Fibroblast of lung (primary cell): ENCODE measurements at regions not wholly inside any gene's neighbourhood (a gene's known extent, or its start where the extent isn't known, plus 50 kb on each side); places are given as distances from the start of the nearest gene placed in this dataset.

Experiments used
- DNase-seq, 2 donors: peaks; one replicate each; pipeline versions ENCODE4 v3.0.0 to v3.0.0-alpha.2; 2010; ENCODE audit warnings: low read depth in 2 of 2
- H2AFZ ChIP-seq: 2 replicates; pipeline ENCODE4 v1.5.1; 2012; ENCODE audit warnings: low read length, control low read depth, inconsistent platforms
- H3K27ac ChIP-seq: 2 replicates; pipeline ENCODE4 v1.5.1; 2011; ENCODE audit warnings: low read length, control low read depth; ENCODE audit not compliant: insufficient read depth
- H3K27me3 ChIP-seq: 2 replicates; pipeline ENCODE4 v1.5.1; 2011; ENCODE audit warnings: mild to moderate bottlenecking, low read length; ENCODE audit not compliant: control insufficient read depth, insufficient read depth
- H3K36me3 ChIP-seq: 2 replicates; pipeline ENCODE4 v1.5.1; 2011; ENCODE audit warnings: low read length; ENCODE audit not compliant: control insufficient read depth, insufficient read depth
- H3K4me1 ChIP-seq: 2 replicates; pipeline ENCODE4 v1.5.1; 2011; ENCODE audit warnings: low read length; ENCODE audit not compliant: control insufficient read depth, insufficient read depth; ENCODE audit errors: extremely low read depth
- H3K4me2 ChIP-seq: 2 replicates; pipeline ENCODE4 v1.5.1; 2011; ENCODE audit warnings: low read length, control low read depth; ENCODE audit not compliant: insufficient read depth; ENCODE audit errors: extremely low read depth
- H3K4me3 ChIP-seq, 4 experiments: fragments of 200-600 bp in 1 of 4; sonication (generic) in 1 of 4; replicated peaks in 1 of 4; 2 replicates each; pipeline ENCODE4 v1.5.1; 2011 to 2016; ENCODE audit warnings: low read length in 4 of 4, low read depth in 3 of 4, mild to moderate bottlenecking in 3 of 4, control low read depth in 2 of 4, inconsistent platforms in 1 of 4, mixed read lengths in 1 of 4; ENCODE audit not compliant: insufficient read depth in 1 of 4; ENCODE audit errors: control extremely low read depth in 1 of 4
- H3K79me2 ChIP-seq: 2 replicates; pipeline ENCODE4 v1.5.1; 2012; ENCODE audit warnings: mild to moderate bottlenecking, low read length, inconsistent platforms; ENCODE audit not compliant: control insufficient read depth, insufficient read depth
- H3K9ac ChIP-seq: 2 replicates; pipeline ENCODE4 v1.5.1; 2011; ENCODE audit warnings: mild to moderate bottlenecking, low read length, control low read depth; ENCODE audit not compliant: insufficient read depth
- H3K9me3 ChIP-seq: 2 replicates; pipeline ENCODE4 v1.5.1; 2012; ENCODE audit warnings: low read depth, low read length; ENCODE audit not compliant: control insufficient read depth, insufficient read depth
- H4K20me1 ChIP-seq: 2 replicates; pipeline ENCODE4 v1.5.1; 2011; ENCODE audit warnings: low read length; ENCODE audit not compliant: control insufficient read depth, insufficient read depth; ENCODE audit errors: extremely low read depth
- CTCF ChIP-seq, 2 donors: IDR thresholded peaks in 1 of 2; conservative IDR thresholded peaks in 1 of 2; 1 replicate in 1 of 2; 2 replicates in 1 of 2; pipeline ENCODE4 v1.5.1; 2011 to 2012; ENCODE audit warnings: low read length in 2 of 2, control low read depth in 1 of 2, inconsistent platforms in 1 of 2, low read depth in 1 of 2, mild to moderate bottlenecking in 1 of 2
- EZH2 ChIP-seq: IDR thresholded peaks from 2 replicates; pipeline ENCODE4 v1.5.1; 2012; ENCODE audit warnings: low read length, control low read depth, mild to moderate bottlenecking; ENCODE audit errors: missing control alignments

- H2AFZ ChIP-seq: no peak overlapping the region
- H3K36me3 ChIP-seq: no peaks in the 10 kb centered on the region
- no peak overlapping the region for H3K4me3 ChIP-seq
- H3K27me3 ChIP-seq: no peaks in the 10 kb centered on the region
- no peaks in the 10 kb centered on the region for H3K4me1 ChIP-seq
- H4K20me1 ChIP-seq: no peaks in the 10 kb centered on the region
- DNase-seq: no peak
- H3K4me2 ChIP-seq: no peak overlapping the region
- TF ChIP-seq CTCF (conservative IDR thresholded peaks at IDR 0.05 in 1 of 2, IDR thresholded peaks at IDR 0.05 in 1 of 2; ENCODE audit: low read depth in 1 of 2, low read length in 2 of 2) (no peak), EZH2 (no peak)
- H3K9ac ChIP-seq: no peak overlapping the region
- no peaks in the 10 kb centered on the region for H3K9me3 ChIP-seq
- H3K27ac ChIP-seq: no peak overlapping the region
- no peaks in the 10 kb centered on the region for H3K79me2 ChIP-seq
Observed at GRCh38 chr3:25350725-25351114, 77.3 kb upstream of the RARB start.

- no peak for TF ChIP-seq EZH2
- no peak for TF ChIP-seq CTCF (conservative IDR thresholded peaks at IDR 0.05 in 1 of 2, IDR thresholded peaks at IDR 0.05 in 1 of 2; ENCODE audit: low read depth in 1 of 2, low read length in 2 of 2)
- Histone ChIP-seq H3K4me1 (no peaks in the 10 kb centered on the region), H2AFZ (no peak overlapping the region), H3K27ac (no peak overlapping the region), H4K20me1 (no peaks in the 10 kb centered on the region), H3K9me3 (no peaks in the 10 kb centered on the region), H3K4me2 (no peak overlapping the region), H3K27me3 (no peaks in the 10 kb centered on the region), H3K79me2 (no peaks in the 10 kb centered on the region), H3K36me3 (no peaks in the 10 kb centered on the region), H3K9ac (no peak overlapping the region), H3K4me3 (no peak overlapping the region)
- DNase-seq: peak in 1 of 2 donors; percentile 70
Observed at GRCh38 chr3:25354071-25354470, 74.0 kb upstream of the RARB start.

- Histone ChIP-seq H3K27me3 (no peaks in the 10 kb centered on the region), H3K79me2 (no peaks in the 10 kb centered on the region), H3K9me3 (no peaks in the 10 kb centered on the region), H3K4me2 (peak overlapping the region; percentile 32), H3K4me3 (no peak overlapping the region), H3K36me3 (no peaks in the 10 kb centered on the region), H3K27ac (no peak overlapping the region), H2AFZ (no peak overlapping the region), H3K9ac (no peak overlapping the region), H4K20me1 (no peaks in the 10 kb centered on the region), H3K4me1 (no peaks in the 10 kb centered on the region)
- DNase-seq: no peak
- TF ChIP-seq EZH2 (no peak), CTCF (conservative IDR thresholded peaks at IDR 0.05 in 1 of 2, IDR thresholded peaks at IDR 0.05 in 1 of 2; ENCODE audit: low read depth in 1 of 2, low read length in 2 of 2) (no peak)
Observed at GRCh38 chr3:25355034-25355885, 72.8 kb upstream of the RARB start.
